ENCODE measurements at regions not wholly inside any gene's neighbourhood (a gene's known extent, or its start where the extent isn't known, plus 50 kb on each side); places are given as distances from the start of the nearest gene placed in this dataset.

DNA sequence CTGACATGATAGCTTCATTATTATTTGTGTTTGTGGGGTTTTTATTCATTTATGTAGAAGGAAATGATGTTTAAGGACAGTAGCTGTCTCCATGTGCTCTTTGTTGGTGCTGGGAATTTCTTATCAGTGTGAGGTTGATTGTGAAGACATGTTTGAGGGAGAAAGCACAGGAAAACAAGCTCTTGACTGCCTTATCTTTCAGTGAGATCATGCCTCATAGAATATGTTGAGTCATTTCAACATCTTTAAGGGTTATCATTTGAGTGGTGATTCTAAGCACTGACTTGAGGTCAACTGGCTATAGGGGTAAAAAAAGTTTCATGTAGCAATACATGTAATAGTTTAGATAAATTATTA, 405.1 kb upstream of the ADAMTS5 start:
- TF ChIP-seq, protein P1, sequence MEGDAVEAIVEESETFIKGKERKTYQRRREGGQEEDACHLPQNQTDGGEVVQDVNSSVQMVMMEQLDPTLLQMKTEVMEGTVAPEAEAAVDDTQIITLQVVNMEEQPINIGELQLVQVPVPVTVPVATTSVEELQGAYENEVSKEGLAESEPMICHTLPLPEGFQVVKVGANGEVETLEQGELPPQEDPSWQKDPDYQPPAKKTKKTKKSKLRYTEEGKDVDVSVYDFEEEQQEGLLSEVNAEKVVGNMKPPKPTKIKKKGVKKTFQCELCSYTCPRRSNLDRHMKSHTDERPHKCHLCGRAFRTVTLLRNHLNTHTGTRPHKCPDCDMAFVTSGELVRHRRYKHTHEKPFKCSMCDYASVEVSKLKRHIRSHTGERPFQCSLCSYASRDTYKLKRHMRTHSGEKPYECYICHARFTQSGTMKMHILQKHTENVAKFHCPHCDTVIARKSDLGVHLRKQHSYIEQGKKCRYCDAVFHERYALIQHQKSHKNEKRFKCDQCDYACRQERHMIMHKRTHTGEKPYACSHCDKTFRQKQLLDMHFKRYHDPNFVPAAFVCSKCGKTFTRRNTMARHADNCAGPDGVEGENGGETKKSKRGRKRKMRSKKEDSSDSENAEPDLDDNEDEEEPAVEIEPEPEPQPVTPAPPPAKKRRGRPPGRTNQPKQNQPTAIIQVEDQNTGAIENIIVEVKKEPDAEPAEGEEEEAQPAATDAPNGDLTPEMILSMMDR (optimal IDR thresholded peaks at IDR 0.05 in 1 of 3, IDR thresholded peaks at IDR 0.05 in 1 of 3, conservative IDR thresholded peaks at IDR 0.05 in 1 of 3; ENCODE audit: extremely low read depth in 1 of 3, insufficient read depth in 2 of 3, low read length in 3 of 3), result no peak
- TF ChIP-seq EZH2 (IDR thresholded peaks at IDR 0.05; ENCODE audit: low read length), result no peak
